B cell (primary cell): ENCODE measurements at regions not wholly inside any gene's neighbourhood (a gene's known extent, or its start where the extent isn't known, plus 50 kb on each side); places are given as distances from the start of the nearest gene placed in this dataset.

Source experiments
- EZH2 ChIP-seq: IDR thresholded peaks from 2 replicates; pipeline ENCODE4 v1.6.1; 2012; ENCODE audit warnings: borderline replicate concordance, low read depth, mild to moderate bottlenecking, moderate library complexity, low read length; ENCODE audit not compliant: insufficient read depth, poor library complexity, severe bottlenecking
- TF ChIP-seq, protein P1 (sequence below): fragments of 200-600 bp; IDR thresholded peaks from one replicate; pipeline ENCODE4 v1.8.0; 2022; ENCODE audit warnings: antibody characterized with exemption, mild to moderate bottlenecking

DNA sequence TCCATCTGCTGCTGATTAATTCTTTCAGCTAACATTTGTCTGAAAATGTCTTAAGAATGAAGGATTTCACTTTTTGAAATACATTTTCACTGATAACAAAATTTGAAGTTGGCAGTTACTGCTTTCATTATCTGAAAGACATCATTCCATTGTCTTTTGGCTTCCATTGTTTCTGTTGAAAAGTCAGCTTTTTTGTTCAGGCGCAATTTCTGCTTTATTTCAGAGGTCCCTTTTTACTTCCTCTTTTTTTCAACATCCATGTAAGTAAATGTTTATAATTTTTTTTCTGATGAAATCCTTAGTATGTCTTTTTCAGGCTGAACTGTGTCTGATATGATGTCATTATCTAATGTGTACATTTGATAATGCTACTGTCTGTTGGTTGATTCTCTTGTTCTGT lies 184.2 kb downstream of the RND3 start:
- TF ChIP-seq, protein P1, sequence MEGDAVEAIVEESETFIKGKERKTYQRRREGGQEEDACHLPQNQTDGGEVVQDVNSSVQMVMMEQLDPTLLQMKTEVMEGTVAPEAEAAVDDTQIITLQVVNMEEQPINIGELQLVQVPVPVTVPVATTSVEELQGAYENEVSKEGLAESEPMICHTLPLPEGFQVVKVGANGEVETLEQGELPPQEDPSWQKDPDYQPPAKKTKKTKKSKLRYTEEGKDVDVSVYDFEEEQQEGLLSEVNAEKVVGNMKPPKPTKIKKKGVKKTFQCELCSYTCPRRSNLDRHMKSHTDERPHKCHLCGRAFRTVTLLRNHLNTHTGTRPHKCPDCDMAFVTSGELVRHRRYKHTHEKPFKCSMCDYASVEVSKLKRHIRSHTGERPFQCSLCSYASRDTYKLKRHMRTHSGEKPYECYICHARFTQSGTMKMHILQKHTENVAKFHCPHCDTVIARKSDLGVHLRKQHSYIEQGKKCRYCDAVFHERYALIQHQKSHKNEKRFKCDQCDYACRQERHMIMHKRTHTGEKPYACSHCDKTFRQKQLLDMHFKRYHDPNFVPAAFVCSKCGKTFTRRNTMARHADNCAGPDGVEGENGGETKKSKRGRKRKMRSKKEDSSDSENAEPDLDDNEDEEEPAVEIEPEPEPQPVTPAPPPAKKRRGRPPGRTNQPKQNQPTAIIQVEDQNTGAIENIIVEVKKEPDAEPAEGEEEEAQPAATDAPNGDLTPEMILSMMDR = no peak
- TF ChIP-seq EZH2 = no peak
